ENCODE measurements at regions not wholly inside any gene's neighbourhood (a gene's known extent, or its start where the extent isn't known, plus 50 kb on each side); places are given as distances from the start of the nearest gene placed in this dataset.
"Not testable (repeated sequence)": the region's sequence is repeated elsewhere in the genome, so short reads cannot be mapped to it uniquely, and the experiment has no call there.

DNA sequence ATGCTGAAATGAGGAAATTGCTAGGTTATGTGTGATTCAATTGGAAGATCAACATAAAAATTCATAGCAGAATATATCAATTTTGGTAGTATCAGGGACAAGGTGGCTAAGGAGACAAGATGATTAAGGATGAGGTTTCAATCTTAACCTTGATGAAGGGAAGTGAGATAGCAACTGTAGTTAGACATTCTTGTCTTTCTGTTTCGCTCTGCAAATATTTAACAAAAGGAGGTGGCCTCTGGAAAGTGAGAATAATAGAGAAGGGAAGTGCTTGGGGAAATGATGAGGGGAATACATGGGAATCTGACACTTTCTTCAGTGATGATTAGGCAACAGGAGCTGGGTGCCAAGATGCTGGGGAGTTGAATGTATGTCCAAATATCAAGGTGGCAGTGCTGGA lies 337.1 kb upstream of the PUDP start:
- no peaks in the 10 kb centered on the region for H3K9me3 ChIP-seq (ENCODE audit: control insufficient read depth, low read length)
- no peaks in the 10 kb centered on the region for H3K36me3 ChIP-seq (ENCODE audit: control insufficient read depth, insufficient read depth, low read length)
- no peak overlapping the region for H3K27ac ChIP-seq (ENCODE audit: insufficient read depth, low read depth, low read length, poor library complexity, severe bottlenecking)
- H3K4me3 ChIP-seq (ENCODE audit: insufficient read depth, low read depth, low read length), result no peak overlapping the region
- no peaks in the 10 kb centered on the region for H3K27me3 ChIP-seq (ENCODE audit: control insufficient read depth, insufficient read depth, low read length, poor library complexity, severe bottlenecking)
- H3K4me1 ChIP-seq (ENCODE audit: control insufficient read depth, insufficient read depth, low read length), result no peaks in the 10 kb centered on the region
- WGBS, 2 experiments, result 92 to 100% methylated on average over 1 of the region's 1 CpG

DNA sequence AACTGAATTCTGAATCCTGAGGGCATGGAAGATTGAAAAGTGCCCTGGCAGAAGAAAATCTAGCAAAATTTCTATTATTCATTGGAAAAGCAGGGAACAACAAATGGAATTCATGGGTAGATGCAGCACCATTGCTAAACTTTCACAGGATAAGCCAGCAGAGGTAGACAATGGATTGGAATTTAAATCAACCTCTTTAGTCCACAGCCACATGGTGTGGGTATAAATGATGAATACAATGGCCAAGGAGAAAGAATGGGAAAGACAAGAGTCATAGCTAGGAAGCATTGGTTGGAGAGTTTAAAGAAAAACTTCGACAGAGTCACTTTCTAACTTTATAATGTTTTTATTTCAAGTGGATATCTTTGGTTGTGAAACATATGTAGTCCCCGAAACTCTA lies 332.8 kb upstream of the PUDP start:
- 88% methylated on average over 1 of the region's 2 CpGs; no CpG with 5 or more reads in 1 of the 2 experiments for WGBS, 2 experiments
- Histone ChIP-seq H3K4me3 (ENCODE audit: insufficient read depth, low read depth, low read length) (no peak overlapping the region), H3K9me3 (ENCODE audit: control insufficient read depth, low read length) (no peaks in the 10 kb centered on the region), H3K27me3 (ENCODE audit: control insufficient read depth, insufficient read depth, low read length, poor library complexity, severe bottlenecking) (no peaks in the 10 kb centered on the region), H3K36me3 (ENCODE audit: control insufficient read depth, insufficient read depth, low read length) (no peaks in the 10 kb centered on the region), H3K27ac (ENCODE audit: insufficient read depth, low read depth, low read length, poor library complexity, severe bottlenecking) (no peak overlapping the region), H3K4me1 (ENCODE audit: control insufficient read depth, insufficient read depth, low read length) (no peaks in the 10 kb centered on the region)

DNA sequence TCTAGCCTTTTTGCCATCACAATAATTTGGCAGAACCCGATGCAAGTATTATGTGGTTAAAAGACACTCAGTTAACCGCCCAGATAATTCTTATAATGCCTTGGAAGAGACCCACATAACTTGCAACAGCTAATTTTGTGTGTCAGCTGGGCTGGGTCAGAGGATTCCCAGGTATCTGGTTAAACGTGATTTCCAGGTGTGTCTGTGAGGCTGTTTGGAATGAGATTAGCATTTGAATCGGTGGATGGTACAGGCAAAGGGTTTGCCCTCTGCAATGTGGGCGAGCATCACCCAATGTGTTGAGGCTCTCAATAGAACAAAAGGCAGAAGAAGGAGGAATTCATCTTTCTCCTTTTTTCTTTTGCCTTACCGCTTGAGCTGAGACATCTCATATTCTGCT lies 314.2 kb upstream of the PUDP start:
- 64 to 74% methylated on average over 5 to 6 of the region's 6 CpGs for WGBS, 2 experiments
- Histone ChIP-seq H3K27me3 (ENCODE audit: control insufficient read depth, insufficient read depth, low read length, poor library complexity, severe bottlenecking) (no peaks in the 10 kb centered on the region), H3K9me3 (ENCODE audit: control insufficient read depth, low read length) (no peaks in the 10 kb centered on the region), H3K4me3 (ENCODE audit: insufficient read depth, low read depth, low read length) (no peak overlapping the region), H3K27ac (ENCODE audit: insufficient read depth, low read depth, low read length, poor library complexity, severe bottlenecking) (no peak overlapping the region), H3K4me1 (ENCODE audit: control insufficient read depth, insufficient read depth, low read length) (no peaks in the 10 kb centered on the region), H3K36me3 (ENCODE audit: control insufficient read depth, insufficient read depth, low read length) (no peaks in the 10 kb centered on the region)

DNA sequence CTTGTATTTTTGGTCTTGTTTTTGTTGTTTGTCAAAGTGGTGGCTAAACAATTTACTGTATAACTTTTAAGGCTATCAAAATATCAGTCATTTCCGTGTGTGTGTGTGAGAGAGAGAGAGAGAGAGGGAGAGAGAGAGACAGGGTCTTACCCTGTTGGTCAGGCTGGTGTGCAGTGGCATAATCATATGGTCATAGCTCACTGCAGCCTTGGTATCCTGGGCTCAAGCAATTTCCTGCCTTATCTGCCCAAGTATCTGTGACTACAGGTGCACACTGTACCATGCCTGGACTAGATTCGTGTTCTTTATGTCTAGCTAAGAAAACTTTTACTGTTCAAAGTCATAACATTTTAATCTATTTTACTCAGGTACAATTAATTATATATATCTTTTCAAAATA lies 313.1 kb upstream of the PUDP start:
- not testable (repeated sequence) for H3K36me3 ChIP-seq (ENCODE audit: control insufficient read depth, insufficient read depth, low read length); H3K27ac ChIP-seq (ENCODE audit: insufficient read depth, low read depth, low read length, poor library complexity, severe bottlenecking); H3K4me3 ChIP-seq (ENCODE audit: insufficient read depth, low read depth, low read length); H3K27me3 ChIP-seq (ENCODE audit: control insufficient read depth, insufficient read depth, low read length, poor library complexity, severe bottlenecking); H3K9me3 ChIP-seq (ENCODE audit: control insufficient read depth, low read length); H3K4me1 ChIP-seq (ENCODE audit: control insufficient read depth, insufficient read depth, low read length)
- WGBS, 2 experiments, result 85 to 100% methylated on average over 1 to 2 of the region's 2 CpGs

DNA sequence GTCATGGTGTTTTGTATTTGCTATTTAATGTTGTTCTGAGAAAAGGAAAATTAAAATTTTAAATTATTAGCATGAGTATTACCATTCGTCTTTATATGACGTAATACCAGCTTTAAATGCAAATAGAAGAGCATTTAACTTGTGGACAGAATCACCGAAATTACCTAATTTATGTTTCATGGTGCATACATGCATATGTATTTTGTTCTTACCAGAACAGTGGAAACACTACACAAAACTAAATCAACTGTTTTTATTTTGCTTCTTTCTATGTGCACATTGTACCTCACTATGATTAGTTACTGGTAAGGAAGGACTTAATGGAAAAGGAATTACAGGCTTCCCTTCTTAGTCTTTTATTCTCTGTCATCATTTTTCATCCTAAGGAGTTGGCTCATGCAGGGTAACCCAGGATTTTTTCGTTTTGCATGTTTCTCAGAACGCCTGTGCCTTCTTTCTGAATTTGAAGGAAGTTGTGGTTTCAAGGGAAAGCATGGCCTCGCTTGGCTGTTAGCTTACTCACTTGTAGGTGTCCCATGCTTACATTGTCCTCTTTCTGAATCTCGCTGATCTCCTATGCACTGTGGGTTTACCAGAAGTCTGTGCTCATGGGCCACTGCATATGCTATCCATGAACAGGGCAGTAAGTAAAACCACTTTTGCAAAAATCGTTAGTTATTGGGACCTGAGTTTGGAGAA lies 300.0 kb upstream of the PUDP start:
- Histone ChIP-seq H3K27ac (ENCODE audit: insufficient read depth, low read depth, low read length, poor library complexity, severe bottlenecking) (no peak overlapping the region), H3K27me3 (ENCODE audit: control insufficient read depth, insufficient read depth, low read length, poor library complexity, severe bottlenecking) (no peaks in the 10 kb centered on the region), H3K9me3 (ENCODE audit: control insufficient read depth, low read length) (no peaks in the 10 kb centered on the region), H3K4me1 (ENCODE audit: control insufficient read depth, insufficient read depth, low read length) (no peaks in the 10 kb centered on the region), H3K36me3 (ENCODE audit: control insufficient read depth, insufficient read depth, low read length) (no peaks in the 10 kb centered on the region), H3K4me3 (ENCODE audit: insufficient read depth, low read depth, low read length) (no peak overlapping the region)
- 88 to 91% methylated on average over 8 of the region's 8 CpGs for WGBS, 2 experiments

DNA sequence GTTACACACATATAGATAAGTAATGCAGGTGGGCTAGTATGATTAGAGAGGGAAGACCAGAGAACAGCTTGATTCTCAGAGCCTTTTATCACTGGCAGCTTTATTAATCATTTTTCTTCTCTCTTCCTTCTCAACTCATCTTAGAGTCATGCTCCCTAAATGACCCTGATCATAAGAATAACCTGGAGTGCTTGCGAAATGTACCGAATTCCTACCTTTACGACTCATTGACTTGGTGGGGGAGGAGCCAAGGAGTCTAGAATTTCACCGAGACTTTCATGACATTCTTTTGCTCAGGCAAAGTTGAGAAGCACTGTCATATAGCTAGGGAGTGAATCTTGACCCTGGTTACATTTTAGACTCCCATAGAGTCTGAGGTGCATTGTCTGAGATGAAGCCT lies 298.9 kb upstream of the PUDP start:
- no peak overlapping the region for H3K27ac ChIP-seq (ENCODE audit: insufficient read depth, low read depth, low read length, poor library complexity, severe bottlenecking)
- WGBS, 2 experiments, result 91 to 93% methylated on average over 4 of the region's 4 CpGs

DNA sequence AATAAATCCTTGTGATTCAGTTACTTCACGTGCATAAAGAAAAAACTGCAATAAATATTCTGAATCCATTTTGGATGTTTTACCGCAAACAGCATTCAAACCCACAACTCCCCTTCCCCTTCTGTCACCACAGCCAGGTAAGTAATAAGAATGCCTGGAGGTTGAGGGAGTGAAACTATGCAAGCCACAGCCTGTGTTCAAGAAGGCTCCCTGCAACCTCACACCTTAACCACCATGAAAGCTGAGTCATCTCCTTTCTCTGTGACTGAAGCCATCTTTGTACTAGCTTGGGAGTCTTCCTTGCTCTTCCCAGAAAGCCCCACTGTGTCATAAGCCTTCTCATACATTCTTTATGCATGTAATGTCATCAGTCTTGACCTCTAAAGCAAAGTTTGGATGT lies 297.0 kb upstream of the PUDP start:
- no peaks in the 10 kb centered on the region for H3K9me3 ChIP-seq (ENCODE audit: control insufficient read depth, low read length)
- no peak overlapping the region for H3K27ac ChIP-seq (ENCODE audit: insufficient read depth, low read depth, low read length, poor library complexity, severe bottlenecking)
- no peaks in the 10 kb centered on the region for H3K4me1 ChIP-seq (ENCODE audit: control insufficient read depth, insufficient read depth, low read length)
- WGBS, 2 experiments, result 94 to 97% methylated on average over 2 of the region's 2 CpGs
- no peaks in the 10 kb centered on the region for H3K36me3 ChIP-seq (ENCODE audit: control insufficient read depth, insufficient read depth, low read length)
- H3K27me3 ChIP-seq (ENCODE audit: control insufficient read depth, insufficient read depth, low read length, poor library complexity, severe bottlenecking), result no peaks in the 10 kb centered on the region
- H3K4me3 ChIP-seq (ENCODE audit: insufficient read depth, low read depth, low read length), result no peak overlapping the region

More for the DNA sequence above, 298.9 kb upstream of the PUDP start:
- Histone ChIP-seq H3K4me3 (ENCODE audit: insufficient read depth, low read depth, low read length) (no peak overlapping the region), H3K27me3 (ENCODE audit: control insufficient read depth, insufficient read depth, low read length, poor library complexity, severe bottlenecking) (no peaks in the 10 kb centered on the region), H3K4me1 (ENCODE audit: control insufficient read depth, insufficient read depth, low read length) (no peaks in the 10 kb centered on the region), H3K9me3 (ENCODE audit: control insufficient read depth, low read length) (no peaks in the 10 kb centered on the region), H3K36me3 (ENCODE audit: control insufficient read depth, insufficient read depth, low read length) (no peaks in the 10 kb centered on the region)

DNA sequence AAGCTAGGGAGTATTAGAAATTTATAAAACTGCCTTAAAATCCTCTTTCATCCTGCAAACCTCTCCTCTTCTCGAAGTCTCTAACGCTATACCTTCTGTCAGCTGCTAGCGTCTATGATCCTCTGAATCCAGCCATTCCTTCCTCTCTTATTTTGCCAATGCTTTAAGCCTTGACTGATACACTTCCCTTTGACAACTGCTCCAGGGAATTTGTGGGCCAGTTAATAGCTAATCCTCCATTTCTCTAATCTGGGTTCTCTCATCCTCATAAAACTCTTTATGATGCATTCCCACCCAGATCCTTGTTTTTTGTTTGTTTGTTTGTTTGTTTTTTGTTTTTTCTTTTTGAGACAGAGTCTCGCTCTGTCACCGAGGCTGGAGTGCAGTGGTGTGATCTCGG lies 293.6 kb upstream of the PUDP start:
- no peaks in the 10 kb centered on the region for H3K36me3 ChIP-seq (ENCODE audit: control insufficient read depth, insufficient read depth, low read length)
- no peaks in the 10 kb centered on the region for H3K4me1 ChIP-seq (ENCODE audit: control insufficient read depth, insufficient read depth, low read length)
- H3K27ac ChIP-seq (ENCODE audit: insufficient read depth, low read depth, low read length, poor library complexity, severe bottlenecking), result no peak overlapping the region
- H3K9me3 ChIP-seq (ENCODE audit: control insufficient read depth, low read length), result no peaks in the 10 kb centered on the region
- no peaks in the 10 kb centered on the region for H3K27me3 ChIP-seq (ENCODE audit: control insufficient read depth, insufficient read depth, low read length, poor library complexity, severe bottlenecking)
- 95% methylated on average over 6 of the region's 6 CpGs for WGBS, 2 experiments
- H3K4me3 ChIP-seq (ENCODE audit: insufficient read depth, low read depth, low read length), result no peak overlapping the region

DNA sequence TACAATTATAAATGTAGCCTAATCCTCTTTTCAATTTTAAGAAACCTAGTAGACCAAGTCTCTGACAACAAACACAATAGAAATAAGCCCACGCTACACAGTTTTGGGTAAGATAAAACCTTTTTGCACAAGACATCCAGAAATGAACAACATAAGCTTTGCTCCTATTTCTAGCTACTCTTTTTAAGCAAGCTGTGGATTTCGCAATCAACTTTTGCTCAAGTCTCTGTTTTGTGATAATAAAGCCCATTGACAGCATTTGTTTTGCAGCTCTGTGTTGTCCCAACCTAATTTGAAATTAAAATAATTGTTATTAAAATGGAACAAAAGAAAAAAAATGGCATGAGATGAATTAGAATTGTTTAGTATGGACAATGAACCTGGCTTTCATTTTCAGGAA lies 287.9 kb upstream of the PUDP start:
- no peaks in the 10 kb centered on the region for H3K27me3 ChIP-seq (ENCODE audit: control insufficient read depth, insufficient read depth, low read length, poor library complexity, severe bottlenecking)
- H3K4me1 ChIP-seq (ENCODE audit: control insufficient read depth, insufficient read depth, low read length), result no peaks in the 10 kb centered on the region
- no peak overlapping the region for H3K4me3 ChIP-seq (ENCODE audit: insufficient read depth, low read depth, low read length)
- H3K27ac ChIP-seq (ENCODE audit: insufficient read depth, low read depth, low read length, poor library complexity, severe bottlenecking), result no peak overlapping the region
- H3K36me3 ChIP-seq (ENCODE audit: control insufficient read depth, insufficient read depth, low read length), result no peaks in the 10 kb centered on the region
- H3K9me3 ChIP-seq (ENCODE audit: control insufficient read depth, low read length), result no peaks in the 10 kb centered on the region
- WGBS, 2 experiments, result 96% methylated on average over 2 of the region's 2 CpGs

DNA sequence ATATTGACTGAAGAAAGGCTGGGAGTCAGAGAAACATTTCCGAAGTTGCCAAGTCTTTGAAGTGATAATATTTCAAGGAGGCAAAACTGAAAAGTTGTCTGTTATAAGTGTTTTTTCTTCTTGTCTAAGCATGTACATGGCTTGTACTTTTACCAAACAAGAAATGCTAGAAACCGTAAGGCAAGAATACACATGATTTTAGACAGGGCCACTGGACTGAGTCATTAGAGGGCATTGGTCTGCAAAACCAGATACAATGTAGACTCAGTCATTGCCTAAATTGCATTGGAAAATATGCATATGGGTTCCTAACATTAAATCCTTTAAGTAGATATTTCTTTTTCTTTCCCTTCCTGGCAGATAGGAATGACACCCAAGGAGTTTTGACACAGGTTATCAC lies 284.9 kb upstream of the PUDP start:
- Histone ChIP-seq H3K27me3 (ENCODE audit: control insufficient read depth, insufficient read depth, low read length, poor library complexity, severe bottlenecking) (no peaks in the 10 kb centered on the region), H3K4me1 (ENCODE audit: control insufficient read depth, insufficient read depth, low read length) (no peaks in the 10 kb centered on the region), H3K36me3 (ENCODE audit: control insufficient read depth, insufficient read depth, low read length) (no peaks in the 10 kb centered on the region), H3K4me3 (ENCODE audit: insufficient read depth, low read depth, low read length) (no peak overlapping the region), H3K9me3 (ENCODE audit: control insufficient read depth, low read length) (no peaks in the 10 kb centered on the region), H3K27ac (ENCODE audit: insufficient read depth, low read depth, low read length, poor library complexity, severe bottlenecking) (no peak overlapping the region)
- 98 to 100% methylated on average over 2 of the region's 2 CpGs for WGBS, 2 experiments

DNA sequence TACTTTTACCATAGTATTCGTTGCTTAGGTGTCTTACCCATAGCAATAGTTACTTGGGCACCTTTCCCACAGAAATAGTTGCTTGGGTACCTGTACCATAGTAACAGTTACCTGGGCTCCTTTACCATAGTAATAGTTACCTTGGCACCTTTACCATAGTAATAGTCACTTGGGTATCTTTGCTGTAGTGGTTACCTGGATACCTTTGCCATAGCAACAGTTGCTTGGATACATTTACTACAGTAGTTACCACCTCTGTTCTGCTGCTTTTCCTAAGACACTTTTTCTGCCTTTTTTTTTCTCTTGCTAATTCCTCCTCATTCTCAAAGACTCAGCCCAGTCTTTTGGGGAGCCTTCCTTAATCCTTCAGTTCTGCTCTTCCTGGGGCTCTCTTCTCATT lies 272.8 kb upstream of the PUDP start:
- H3K27ac ChIP-seq (ENCODE audit: insufficient read depth, low read depth, low read length, poor library complexity, severe bottlenecking), result no peak overlapping the region
- no peaks in the 10 kb centered on the region for H3K9me3 ChIP-seq (ENCODE audit: control insufficient read depth, low read length)
- 100% methylated on average over 1 of the region's 1 CpG for WGBS, 2 experiments
- no peaks in the 10 kb centered on the region for H3K27me3 ChIP-seq (ENCODE audit: control insufficient read depth, insufficient read depth, low read length, poor library complexity, severe bottlenecking)
- H3K4me1 ChIP-seq (ENCODE audit: control insufficient read depth, insufficient read depth, low read length), result no peaks in the 10 kb centered on the region
- H3K4me3 ChIP-seq (ENCODE audit: insufficient read depth, low read depth, low read length), result no peak overlapping the region
- no peaks in the 10 kb centered on the region for H3K36me3 ChIP-seq (ENCODE audit: control insufficient read depth, insufficient read depth, low read length)
